KBM-7 (cell line): ENCODE measurements at regions not wholly inside any gene's neighbourhood (a gene's known extent, or its start where the extent isn't known, plus 50 kb on each side); places are given as distances from the start of the nearest gene placed in this dataset.

ENCODE experiments used
- DNase-seq: peaks from one replicate; pipeline ENCODE4 v3.0.0-alpha.2; 2015
- in situ Hi-C: fragments of 300-500 bp; cut with MboI; formaldehyde crosslinking; loops from 2 replicates; pipeline ENCODE4 v1.14.3; 2020; ENCODE audit warnings: low sequenced_read_pairs, low pct_unique_long_range_greater_than_20kb, mixed read lengths

GRCh38 chr3:70899816-70900215 is 587.4 kb upstream of the MDFIC2 start:
- no peak for DNase-seq
- in situ Hi-C loops, result no loop called here

GRCh38 chr3:70890020-70890394 is 577.6 kb upstream of the MDFIC2 start:
- in situ Hi-C loops, result no loop called here

GRCh38 chr3:70889162-70890019 is 577.0 kb upstream of the MDFIC2 start:
- DNase-seq, result no peak
- in situ Hi-C loops, result no loop called here

More at GRCh38 chr3:70890020-70890394, 577.6 kb upstream of the MDFIC2 start:
- no peak for DNase-seq

- in situ Hi-C loops, result no loop called here
- DNase-seq, result no peak
These were observed 573.2 kb upstream of the MDFIC2 start for GRCh38 chr3:70885636-70886035.

- DNase-seq, result no peak
- in situ Hi-C loops, result no loop called here
These were observed 569.7 kb upstream of the MDFIC2 start for GRCh38 chr3:70882104-70882503.

GRCh38 chr3:70880421-70880820 is 568.0 kb upstream of the MDFIC2 start:
- DNase-seq, result no peak
- in situ Hi-C loops, result no loop called here

- in situ Hi-C loops, result no loop called here
- no peak for DNase-seq
These were observed 563.7 kb upstream of the MDFIC2 start for GRCh38 chr3:70876154-70876553.

GRCh38 chr3:70874196-70874595 is 561.8 kb upstream of the MDFIC2 start:
- in situ Hi-C loops, result no loop called here
- no peak for DNase-seq

- no peak for DNase-seq
- in situ Hi-C loops, result no loop called here
These were observed 561.2 kb upstream of the MDFIC2 start for GRCh38 chr3:70873686-70874085.

- no peak for DNase-seq
- in situ Hi-C loops, result no loop called here
These were observed 559.6 kb upstream of the MDFIC2 start for GRCh38 chr3:70871909-70872656.

- in situ Hi-C loops, result no loop called here
- DNase-seq, result no peak
These were observed 558.1 kb upstream of the MDFIC2 start for GRCh38 chr3:70870576-70870975.

- DNase-seq, result no peak
- in situ Hi-C loops, result no loop called here
These were observed 556.1 kb upstream of the MDFIC2 start for GRCh38 chr3:70868561-70868960.

GRCh38 chr3:70863049-70863448 is 550.6 kb upstream of the MDFIC2 start:
- in situ Hi-C loops, result no loop called here

GRCh38 chr3:70861855-70862254 is 549.4 kb upstream of the MDFIC2 start:
- no peak for DNase-seq
- in situ Hi-C loops, result no loop called here

More at GRCh38 chr3:70863049-70863448, 550.6 kb upstream of the MDFIC2 start:
- no peak for DNase-seq

GRCh38 chr3:70861234-70861633 is 548.8 kb upstream of the MDFIC2 start:
- DNase-seq, result no peak
- in situ Hi-C loops, result no loop called here

- in situ Hi-C loops, result no loop called here
- DNase-seq, result no peak
These were observed 545.5 kb upstream of the MDFIC2 start for GRCh38 chr3:70857916-70858315.

GRCh38 chr3:70856414-70857162 is 544.1 kb upstream of the MDFIC2 start:
- in situ Hi-C loops, result no loop called here
- no peak for DNase-seq

- DNase-seq, result no peak
- in situ Hi-C loops, result no loop called here
These were observed 542.7 kb upstream of the MDFIC2 start for GRCh38 chr3:70855149-70855548.

- DNase-seq, result peak; percentile 23
- in situ Hi-C loops, result no loop called here
These were observed 541.7 kb upstream of the MDFIC2 start for GRCh38 chr3:70854108-70854507.
